ENCODE measurements at regions not wholly inside any gene's neighbourhood (a gene's known extent, or its start where the extent isn't known, plus 50 kb on each side); places are given as distances from the start of the nearest gene placed in this dataset.

DNA sequence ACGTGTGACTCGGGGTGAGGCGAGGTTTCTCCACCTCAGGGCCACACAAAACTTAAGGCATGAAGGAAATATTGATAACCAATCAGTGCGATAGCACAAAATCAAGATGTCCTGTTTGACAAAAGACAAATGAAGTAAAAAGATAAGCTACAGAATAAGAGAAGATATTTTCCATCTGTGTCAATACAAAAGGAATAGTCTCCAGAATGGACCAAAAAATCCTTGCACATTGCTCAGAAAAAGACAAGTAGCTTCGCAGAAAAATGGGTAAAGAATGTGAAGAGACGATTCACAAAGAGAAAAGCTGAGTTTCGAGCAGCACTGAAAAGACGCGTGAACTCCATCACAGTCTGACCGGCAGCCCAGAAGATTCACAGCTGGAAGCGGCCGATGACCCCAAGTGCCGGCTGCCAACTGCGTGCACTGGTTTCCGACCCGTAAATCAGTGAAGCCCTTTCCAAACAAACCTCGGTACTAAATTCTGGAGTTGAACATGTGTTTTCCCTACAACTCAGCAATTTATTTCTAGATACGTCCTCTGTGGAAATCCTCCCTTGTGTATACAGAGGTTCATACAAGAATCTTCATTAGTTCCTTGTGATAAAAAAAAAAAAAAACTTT, 308.4 kb downstream of the BRD1 start:
- DNase-seq (ENCODE audit: extremely low read depth, low read depth), result no peak
- no peak overlapping the region for H3K4me3 ChIP-seq (replicated peaks; ENCODE audit: low read depth, low read length)
- TF ChIP-seq, protein P1, sequence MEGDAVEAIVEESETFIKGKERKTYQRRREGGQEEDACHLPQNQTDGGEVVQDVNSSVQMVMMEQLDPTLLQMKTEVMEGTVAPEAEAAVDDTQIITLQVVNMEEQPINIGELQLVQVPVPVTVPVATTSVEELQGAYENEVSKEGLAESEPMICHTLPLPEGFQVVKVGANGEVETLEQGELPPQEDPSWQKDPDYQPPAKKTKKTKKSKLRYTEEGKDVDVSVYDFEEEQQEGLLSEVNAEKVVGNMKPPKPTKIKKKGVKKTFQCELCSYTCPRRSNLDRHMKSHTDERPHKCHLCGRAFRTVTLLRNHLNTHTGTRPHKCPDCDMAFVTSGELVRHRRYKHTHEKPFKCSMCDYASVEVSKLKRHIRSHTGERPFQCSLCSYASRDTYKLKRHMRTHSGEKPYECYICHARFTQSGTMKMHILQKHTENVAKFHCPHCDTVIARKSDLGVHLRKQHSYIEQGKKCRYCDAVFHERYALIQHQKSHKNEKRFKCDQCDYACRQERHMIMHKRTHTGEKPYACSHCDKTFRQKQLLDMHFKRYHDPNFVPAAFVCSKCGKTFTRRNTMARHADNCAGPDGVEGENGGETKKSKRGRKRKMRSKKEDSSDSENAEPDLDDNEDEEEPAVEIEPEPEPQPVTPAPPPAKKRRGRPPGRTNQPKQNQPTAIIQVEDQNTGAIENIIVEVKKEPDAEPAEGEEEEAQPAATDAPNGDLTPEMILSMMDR (IDR thresholded peaks at IDR 0.05; ENCODE audit: low read depth, low read length, missing control alignments), result no peak

DNA sequence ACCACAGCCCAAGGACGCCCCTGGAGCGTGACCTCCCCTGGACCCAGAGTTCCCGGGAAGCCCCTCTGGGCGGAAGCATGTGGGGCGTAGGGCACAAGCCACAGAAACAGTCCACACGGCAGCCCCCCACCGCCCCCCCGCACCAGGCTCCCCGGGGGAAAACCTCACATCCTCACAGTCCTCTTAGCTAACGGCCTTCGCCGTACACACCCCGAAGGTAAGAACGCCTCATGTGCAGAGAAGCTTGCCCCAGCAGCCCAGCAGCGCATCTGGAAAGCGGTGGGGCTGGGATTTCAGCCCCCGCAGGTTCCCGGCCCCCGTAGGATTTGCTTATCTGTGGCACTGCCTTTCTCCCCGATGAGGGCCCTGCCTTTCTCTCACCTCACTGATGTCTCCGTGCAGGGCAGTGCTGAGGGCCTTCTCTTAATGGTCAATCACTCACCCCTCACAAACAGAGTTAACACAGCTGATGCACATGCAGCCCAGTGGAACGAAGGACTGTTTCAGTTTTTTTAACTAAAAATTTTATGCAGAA, 309.2 kb downstream of the BRD1 start:
- TF ChIP-seq, protein P1 (IDR thresholded peaks at IDR 0.05; ENCODE audit: low read depth, low read length, missing control alignments), result no peak
- H3K4me3 ChIP-seq (replicated peaks; ENCODE audit: low read depth, low read length), result no peak overlapping the region

DNA sequence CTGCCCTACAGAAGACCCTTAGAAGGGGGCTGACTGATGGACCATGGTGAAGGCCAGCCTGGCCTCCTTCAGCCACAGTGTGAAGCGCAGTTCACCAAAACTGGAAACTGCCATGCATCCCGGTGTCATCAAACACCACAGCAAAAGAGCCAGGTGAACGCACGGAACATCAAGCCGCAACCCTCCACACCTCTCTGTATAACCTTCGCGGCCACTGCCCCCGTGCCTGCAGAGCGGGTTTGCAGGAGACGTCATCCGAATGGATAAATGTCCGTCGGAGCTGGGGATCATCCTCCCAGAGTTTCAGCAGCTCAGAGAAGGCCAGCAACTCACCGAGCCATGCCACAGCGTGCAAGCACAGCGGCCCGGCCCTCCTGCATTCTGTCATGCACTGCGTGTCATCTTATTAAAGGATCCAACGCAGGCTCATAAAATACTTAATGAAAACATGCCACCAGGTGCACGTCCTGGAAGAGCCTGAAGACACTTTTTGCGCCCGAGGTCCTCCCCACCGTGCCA, 309.9 kb downstream of the BRD1 start:
- H3K4me3 ChIP-seq (replicated peaks; ENCODE audit: low read depth, low read length), result no peak overlapping the region
- no peak for DNase-seq (ENCODE audit: extremely low read depth, low read depth)
- TF ChIP-seq, protein P1 (IDR thresholded peaks at IDR 0.05; ENCODE audit: low read depth, low read length, missing control alignments), result no peak

More for the DNA sequence above, 309.2 kb downstream of the BRD1 start:
- no peak for DNase-seq (ENCODE audit: extremely low read depth, low read depth)

DNA sequence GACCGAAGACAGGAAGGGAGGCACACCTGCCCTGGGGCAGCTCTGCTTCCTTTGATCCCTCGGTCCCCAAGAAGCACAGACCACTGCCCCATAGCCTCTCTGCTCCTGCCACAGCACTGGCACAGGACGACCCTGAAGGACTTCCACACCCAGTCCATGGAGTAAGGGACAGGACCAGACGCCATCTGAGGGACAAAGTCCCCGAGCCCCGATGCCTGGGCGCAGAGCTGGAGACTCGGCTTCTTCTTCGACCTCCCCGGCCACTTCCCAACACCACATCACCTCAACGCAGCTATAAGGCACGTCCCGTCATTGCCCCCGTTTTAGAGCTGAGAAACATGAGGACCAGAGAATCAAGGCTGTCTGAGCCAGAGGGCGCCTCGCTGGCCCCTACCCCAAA, 310.5 kb downstream of the BRD1 start:
- TF ChIP-seq, protein P1 (IDR thresholded peaks at IDR 0.05; ENCODE audit: low read depth, low read length, missing control alignments), result no peak
- DNase-seq (ENCODE audit: extremely low read depth, low read depth), result no peak
- H3K4me3 ChIP-seq (replicated peaks; ENCODE audit: low read depth, low read length), result no peak overlapping the region

DNA sequence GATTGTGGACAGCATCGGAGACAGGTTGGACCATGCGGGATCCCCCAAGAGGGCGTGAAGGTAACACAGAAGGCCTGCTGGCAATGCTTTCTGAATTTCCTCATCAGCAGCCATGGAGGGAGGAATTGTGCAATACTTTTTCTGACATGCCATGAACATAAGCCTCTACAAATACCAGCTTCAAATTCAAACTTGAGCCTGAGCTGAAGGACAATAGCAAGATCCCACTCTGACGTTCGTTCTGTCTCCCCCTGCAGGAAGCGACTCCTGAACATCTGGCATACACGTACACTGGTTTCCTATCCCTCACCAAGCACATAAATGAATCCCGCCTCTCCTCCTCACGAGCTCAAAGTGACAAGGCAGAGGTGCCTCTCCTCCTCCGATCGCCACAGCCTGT, 312.2 kb downstream of the BRD1 start:
- TF ChIP-seq, protein P1 (IDR thresholded peaks at IDR 0.05; ENCODE audit: low read depth, low read length, missing control alignments), result no peak
- DNase-seq (ENCODE audit: extremely low read depth, low read depth), result no peak
- no peak overlapping the region for H3K4me3 ChIP-seq (replicated peaks; ENCODE audit: low read depth, low read length)

DNA sequence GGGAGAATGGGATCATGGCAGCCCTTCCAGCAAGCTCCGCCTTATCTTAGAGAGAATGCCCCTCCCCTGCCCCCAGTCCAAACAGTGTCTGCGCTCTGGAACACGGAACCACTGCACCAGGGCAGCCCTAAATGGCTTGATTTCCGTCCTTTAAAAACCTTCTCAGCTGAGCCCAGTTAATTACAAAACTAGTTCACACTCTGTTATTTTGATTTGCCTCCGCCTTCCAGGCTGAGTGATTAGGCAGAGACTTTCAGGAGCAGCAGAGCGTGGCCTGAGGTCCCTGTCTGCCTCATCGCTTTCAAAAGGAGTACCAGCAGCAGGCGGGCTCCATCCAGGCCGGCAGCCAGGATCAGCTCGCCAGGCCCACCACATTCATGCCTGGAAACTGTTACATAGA, 313.0 kb downstream of the BRD1 start:
- H3K4me3 ChIP-seq (replicated peaks; ENCODE audit: low read depth, low read length), result no peak overlapping the region
- TF ChIP-seq, protein P1 (IDR thresholded peaks at IDR 0.05; ENCODE audit: low read depth, low read length, missing control alignments), result no peak
- DNase-seq (ENCODE audit: extremely low read depth, low read depth), result no peak
